HCT116 (cell line): ENCODE measurements at regions not wholly inside any gene's neighbourhood (a gene's known extent, or its start where the extent isn't known, plus 50 kb on each side); places are given as distances from the start of the nearest gene placed in this dataset.

Experiments
- ATAC-seq: fragments of 200-7000 bp; cut with Tn5 transposase; 2 replicates; pipeline ENCODE4 v1.9.1; 2020; ENCODE audit warnings: mild to moderate bottlenecking, moderate library complexity
- BruUV-seq: library from RNA; stranded (reverse); fragments of 400-500 nt; replicated peaks from 2 replicates; lab custom pipeline; 2021; lab: Mats Ljungman, UMichigan
- CTCF ChIA-PET: fragments of 300-600 bp; sonication (Branson Sonifier 250); formaldehyde crosslinking; loops from one replicate; lab custom pipeline; 2021; ENCODE audit warnings: antibody characterized with exemption; lab: Charles Lee
- POLR2A ChIA-PET: fragments of 300-600, 350-600 bp; sonication (Branson Sonifier 250); formaldehyde crosslinking; loops from one replicate; lab custom pipeline; 2021; ENCODE audit warnings: antibody characterized with exemption; lab: Charles Lee
- RAD21 ChIA-PET, 2 experiments: fragments of 300-600 bp; sonication (Branson Sonifier 250); formaldehyde crosslinking; loops; one replicate each; lab custom pipeline; 2023; ENCODE audit warnings: low total read pairs in 2 of 2; ENCODE audit not compliant: uncharacterized antibody in 2 of 2, unreplicated experiment in 2 of 2, low non-redundant PET in 1 of 2; lab: Charles Lee
- DNase-seq: peaks from one replicate; pipeline ENCODE4 v3.0.0-alpha.2; 2010; ENCODE audit warnings: low read depth, low spot score
- H2AFZ ChIP-seq: fragments of 200-600 bp; shearing (Covaris generic), sonication (generic); 2 replicates; pipeline ENCODE4 v1.6.1; 2017; ENCODE audit warnings: low read depth, mixed run types, mixed read lengths, antibody characterized with exemption, low read length; ENCODE audit not compliant: poor library complexity, severe bottlenecking
- H3K27ac ChIP-seq: 2 replicates; pipeline ENCODE4 v1.5.1; 2012; ENCODE audit warnings: low read depth, low read length
- H3K27me3 ChIP-seq: fragments of 200-600 bp; sonication (generic); 2 replicates; pipeline ENCODE4 v1.6.1; 2016; ENCODE audit warnings: mixed run types, low read length, mixed read lengths; ENCODE audit not compliant: insufficient read depth
- H3K36me3 ChIP-seq, 2 experiments: fragments of 200-500 bp in 1 of 2; fragments of 200-600 bp in 1 of 2; sonication (Bioruptor generic) in 1 of 2; sonication (generic) in 1 of 2; 2 replicates each; pipeline versions ENCODE4 v1.5.1 to v1.6.1; 2014 to 2016; ENCODE audit warnings: low read length in 2 of 2, inconsistent platforms in 1 of 2, mixed read lengths in 1 of 2, mixed run types in 1 of 2; ENCODE audit not compliant: insufficient read depth in 2 of 2, control insufficient read depth in 1 of 2
- H3K4me1 ChIP-seq, 2 experiments: fragments of 200-600 bp in 1 of 2; sonication (generic) in 1 of 2; 2 replicates each; pipeline versions ENCODE4 v1.5.1 to v1.6.1; 2012 to 2017; ENCODE audit warnings: low read length in 2 of 2, inconsistent platforms in 1 of 2, mild to moderate bottlenecking in 1 of 2, mixed read lengths in 1 of 2, mixed run types in 1 of 2, moderate library complexity in 1 of 2; ENCODE audit not compliant: insufficient read depth in 2 of 2, control insufficient read depth in 1 of 2
- H3K4me2 ChIP-seq: fragments of 200-600 bp; sonication (generic); 2 replicates; pipeline ENCODE4 v1.6.1; 2017; ENCODE audit warnings: mixed run types, low read length, mixed read lengths
- H3K4me3 ChIP-seq, 2 experiments: fragments of 200-600 bp in 1 of 2; sonication (generic) in 1 of 2; replicated peaks in 1 of 2; 2 replicates each; pipeline ENCODE4 v1.5.1; 2011 to 2016; ENCODE audit warnings: low read length in 2 of 2, control low read depth in 1 of 2, low read depth in 1 of 2, mild to moderate bottlenecking in 1 of 2, mixed read lengths in 1 of 2, mixed run types in 1 of 2
- H3K79me2 ChIP-seq: fragments of 200-600 bp; sonication (generic); 2 replicates; pipeline ENCODE4 v1.6.1; 2017; ENCODE audit warnings: mild to moderate bottlenecking, mixed run types, low read length, moderate library complexity, mixed read lengths; ENCODE audit not compliant: insufficient read depth
- H3K9ac ChIP-seq: fragments of 200-600 bp; sonication (generic); 2 replicates; pipeline ENCODE4 v1.6.1; 2016; ENCODE audit warnings: low read length, mixed read lengths
- H3K9me2 ChIP-seq: fragments of 200-600 bp; sonication (generic), shearing (Covaris generic); 2 replicates; pipeline ENCODE4 v1.6.1; 2017; ENCODE audit warnings: mixed run types, mild to moderate bottlenecking, moderate library complexity; ENCODE audit not compliant: insufficient read depth
- H3K9me3 ChIP-seq, 2 experiments: fragments of 200-500 bp in 1 of 2; fragments of 200-600 bp in 1 of 2; sonication (Bioruptor generic) in 1 of 2; sonication (generic) in 1 of 2; 2 replicates each; pipeline ENCODE4 v1.6.1; 2014 to 2017; ENCODE audit warnings: low read length in 2 of 2, mixed read lengths in 2 of 2, inconsistent platforms in 1 of 2, low read depth in 1 of 2, mild to moderate bottlenecking in 1 of 2, mixed run types in 1 of 2, moderate library complexity in 1 of 2; ENCODE audit not compliant: control insufficient read depth in 1 of 2, insufficient read depth in 1 of 2
- H4K20me1 ChIP-seq: fragments of 200-600 bp; sonication (generic), shearing (Covaris generic); 2 replicates; pipeline ENCODE4 v1.6.1; 2017; ENCODE audit warnings: mixed run types, mild to moderate bottlenecking, moderate library complexity; ENCODE audit not compliant: insufficient read depth
- CEBPB ChIP-seq: IDR thresholded peaks from 2 replicates; pipeline ENCODE4 v1.6.1; 2012; ENCODE audit warnings: low read depth
- CTCF ChIP-seq, 3 experiments: fragments of 200-600 bp in 1 of 3; sonication (generic) in 1 of 3; IDR thresholded peaks in 2 of 3; conservative IDR thresholded peaks in 1 of 3; 2 replicates each; pipeline ENCODE4 v1.5.1; 2012 to 2017; ENCODE audit warnings: low read depth in 2 of 3, low read length in 2 of 3, antibody characterized with exemption in 1 of 3, borderline replicate concordance in 1 of 3, control low read depth in 1 of 3, mild to moderate bottlenecking in 1 of 3, mixed read lengths in 1 of 3, mixed run types in 1 of 3, moderate library complexity in 1 of 3; ENCODE audit not compliant: insufficient read depth in 1 of 3
- EGR1 ChIP-seq: IDR thresholded peaks from 2 replicates; pipeline ENCODE4 v1.6.1; 2012; ENCODE audit warnings: low read depth
- ELF1 ChIP-seq: IDR thresholded peaks from 2 replicates; pipeline ENCODE4 v1.6.1; 2012; ENCODE audit warnings: low read depth, borderline replicate concordance
- EZH2 ChIP-seq: fragments of 200-600 bp; sonication (generic); IDR thresholded peaks from 2 replicates; pipeline ENCODE4 v1.6.1; 2017; ENCODE audit warnings: antibody characterized with exemption, mixed run types
- EZH2phosphoT487 ChIP-seq: fragments of 200-600 bp; IDR thresholded peaks from 2 replicates; pipeline ENCODE4 v1.6.1; 2018; ENCODE audit warnings: antibody characterized with exemption, borderline replicate concordance
- JUND ChIP-seq: IDR thresholded peaks from 2 replicates; pipeline ENCODE4 v1.6.1; 2012
- POLR2A ChIP-seq: IDR thresholded peaks from 2 replicates; pipeline ENCODE4 v1.7.0; 2011; ENCODE audit warnings: borderline replicate concordance; ENCODE audit not compliant: insufficient read depth, insufficient read length; ENCODE audit errors: extremely low read depth
- SP1 ChIP-seq: IDR thresholded peaks from 2 replicates; pipeline ENCODE4 v1.6.1; 2012; ENCODE audit warnings: low read depth
- TCF7L2 ChIP-seq: IDR thresholded peaks from 2 replicates; pipeline ENCODE4 v1.7.0; 2011; ENCODE audit warnings: borderline replicate concordance, inconsistent platforms; ENCODE audit not compliant: insufficient read depth, insufficient read length; ENCODE audit errors: extremely low read depth
- YY1 ChIP-seq: IDR thresholded peaks from 2 replicates; pipeline ENCODE4 v1.6.1; 2011; ENCODE audit warnings: low read length, low read depth, moderate library complexity, mild to moderate bottlenecking; ENCODE audit not compliant: insufficient replicate concordance; ENCODE audit errors: extremely low read depth
- ZBTB33 ChIP-seq: IDR thresholded peaks from 2 replicates; pipeline ENCODE4 v1.6.1; 2011; ENCODE audit warnings: mild to moderate bottlenecking, low read length, moderate library complexity; ENCODE audit not compliant: insufficient replicate concordance; ENCODE audit errors: extremely low read depth
- intact Hi-C: fragments of 100-400 bp; cut with micrococcal nuclease; formaldehyde crosslinking; loops from 2 replicates; pipeline ENCODE4 v1.10.0; 2022

GRCh38 chr5:57420801-57421200, 61.8 kb downstream of the ACTBL2 start:
- ChIA-PET CTCF (no interaction called here), POLR2A (no interaction called here), RAD21 (no interaction called here)
- H3K9ac ChIP-seq, result no peak overlapping the region
- TF ChIP-seq POLR2A, result no peak
- no peak for TF ChIP-seq YY1
- no peak for TF ChIP-seq EZH2phosphoT487
- no peak for TF ChIP-seq EZH2
- no peaks in the 10 kb centered on the region for H3K27me3 ChIP-seq
- no peak overlapping the region for H2AFZ ChIP-seq
- no peaks in the 10 kb centered on the region for H4K20me1 ChIP-seq
- no peaks in the 10 kb centered on the region for H3K9me3 ChIP-seq
- H3K36me3 ChIP-seq, result no peaks in the 10 kb centered on the region
- ATAC-seq (no peak), DNase-seq (no peak)
- H3K4me3 ChIP-seq, result no peak overlapping the region
- no peaks in the 10 kb centered on the region for H3K9me2 ChIP-seq
- intact Hi-C loops, result no loop called here
- no peak overlapping the region for H3K4me2 ChIP-seq
- BruUV-seq, result no TSS peak
- no peak overlapping the region for H3K27ac ChIP-seq
- no peaks in the 10 kb centered on the region for H3K79me2 ChIP-seq
- no peaks in the 10 kb centered on the region for H3K4me1 ChIP-seq

GRCh38 chr5:57417971-57418370, 64.6 kb downstream of the ACTBL2 start:
- H3K36me3 ChIP-seq, result no peaks in the 10 kb centered on the region
- H3K9ac ChIP-seq, result no peak overlapping the region
- H2AFZ ChIP-seq, result no peak overlapping the region
- no peaks in the 10 kb centered on the region for H3K4me1 ChIP-seq
- no peak overlapping the region for H3K4me2 ChIP-seq
- no peaks in the 10 kb centered on the region for H3K9me2 ChIP-seq
- no peaks in the 10 kb centered on the region for H3K79me2 ChIP-seq
- ATAC-seq (no peak), DNase-seq (no peak)
- no peak overlapping the region for H3K4me3 ChIP-seq
- no peaks in the 10 kb centered on the region for H3K9me3 ChIP-seq
- ChIA-PET CTCF (no interaction called here), POLR2A (no interaction called here), RAD21 (no interaction called here)
- intact Hi-C loops, result no loop called here
- H3K27ac ChIP-seq, result no peak overlapping the region
- no TSS peak for BruUV-seq
- H4K20me1 ChIP-seq, result no peaks in the 10 kb centered on the region
- no peaks in the 10 kb centered on the region for H3K27me3 ChIP-seq
- TF ChIP-seq ZBTB33 (no peak), SP1 (no peak), TCF7L2 (no peak), CEBPB (no peak), ELF1 (no peak), JUND (no peak), POLR2A (no peak), EZH2phosphoT487 (no peak), YY1 (no peak), EGR1 (no peak), CTCF (IDR thresholded peaks at IDR 0.05 in 2 of 3, conservative IDR thresholded peaks at IDR 0.05 in 1 of 3; ENCODE audit: borderline replicate concordance in 1 of 3, insufficient read depth in 1 of 3, low read depth in 2 of 3, low read length in 2 of 3) (no peak)
